Ishikawa (cell line): ENCODE measurements at regions not wholly inside any gene's neighbourhood (a gene's known extent, or its start where the extent isn't known, plus 50 kb on each side); places are given as distances from the start of the nearest gene placed in this dataset.

Experiments used
- CEBPB ChIP-seq: IDR thresholded peaks from 2 replicates; pipeline ENCODE4 v1.6.1; 2012
- FOXM1 ChIP-seq: IDR thresholded peaks from 2 replicates; pipeline ENCODE4 v1.6.1; 2012; ENCODE audit warnings: low read depth, borderline replicate concordance
- MAX ChIP-seq: IDR thresholded peaks from 2 replicates; pipeline ENCODE4 v1.6.1; 2012
- NFIC ChIP-seq: IDR thresholded peaks from 2 replicates; pipeline ENCODE4 v1.6.1; 2012
- RAD21 ChIP-seq: IDR thresholded peaks from 2 replicates; pipeline ENCODE4 v1.6.1; 2012; ENCODE audit warnings: low read depth
- TCF12 ChIP-seq: IDR thresholded peaks from 2 replicates; pipeline ENCODE4 v1.6.1; 2012; ENCODE audit warnings: low read depth
- YY1 ChIP-seq: IDR thresholded peaks from 2 replicates; pipeline ENCODE4 v1.6.1; 2012; ENCODE audit warnings: low read depth

DNA sequence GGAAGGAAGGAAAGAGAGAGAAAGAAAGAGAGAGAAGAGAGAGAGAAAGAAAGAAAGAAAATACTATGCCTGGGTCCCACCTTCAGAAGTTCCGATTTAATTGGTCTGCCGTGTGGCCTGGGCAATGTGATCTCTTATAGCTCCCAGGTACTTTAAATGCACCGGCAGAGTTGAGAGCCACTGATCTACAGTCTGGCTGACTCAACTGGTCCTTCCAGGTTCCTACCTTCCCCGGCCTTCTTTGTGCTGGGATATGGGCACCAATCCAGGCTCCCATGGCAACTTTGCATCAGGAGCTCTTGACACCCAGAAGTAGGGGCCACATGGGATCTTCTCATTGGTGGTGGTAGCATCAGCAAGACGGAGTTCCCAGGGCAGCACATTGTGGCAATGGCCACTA lies 186.5 kb upstream of the ATP6AP2 start:
- no peak for TF ChIP-seq FOXM1
- no peak for TF ChIP-seq MAX
- no peak for TF ChIP-seq RAD21
- no peak for TF ChIP-seq YY1
- TF ChIP-seq TCF12, result no peak
- no peak for TF ChIP-seq NFIC
- TF ChIP-seq CEBPB, result no peak
